Loucy (cell line): ENCODE measurements at regions not wholly inside any gene's neighbourhood (a gene's known extent, or its start where the extent isn't known, plus 50 kb on each side); places are given as distances from the start of the nearest gene placed in this dataset.
A peak's percentile ranks its signal among the peaks of the same experiment; 100 is the strongest.

Experiments
- H2AFZ ChIP-seq: fragments of 200-600 bp; sonication (generic); 2 replicates; pipeline ENCODE4 v1.6.0; 2016; ENCODE audit warnings: antibody characterized with exemption, mild to moderate bottlenecking, low read length, moderate library complexity
- H3F3A ChIP-seq: fragments of 200-600 bp; 2 replicates; pipeline ENCODE4 v1.6.0; 2016; ENCODE audit warnings: antibody characterized with exemption, low read depth, mild to moderate bottlenecking
- H3K27me3 ChIP-seq: fragments of 200-600 bp; sonication (generic); 2 replicates; pipeline ENCODE4 v1.6.1; 2014; ENCODE audit warnings: low read length, mild to moderate bottlenecking; ENCODE audit not compliant: insufficient read depth, poor library complexity, severe bottlenecking
- H3K36me3 ChIP-seq: fragments of 200-600 bp; sonication (generic); 2 replicates; pipeline ENCODE4 v1.6.1; 2016; ENCODE audit warnings: low read length; ENCODE audit not compliant: insufficient read depth
- H3K4me1 ChIP-seq: fragments of 200-600 bp; sonication (generic); 2 replicates; pipeline ENCODE4 v1.5.1; 2014; ENCODE audit warnings: low read length, mild to moderate bottlenecking; ENCODE audit not compliant: insufficient read depth, poor library complexity, severe bottlenecking
- H3K4me2 ChIP-seq: fragments of 200-600 bp; sonication (generic); 2 replicates; pipeline ENCODE4 v1.6.0; 2014; ENCODE audit warnings: antibody characterized with exemption, low read length, low read depth, mild to moderate bottlenecking; ENCODE audit not compliant: poor library complexity, severe bottlenecking
- H3K4me3 ChIP-seq: fragments of 200-600 bp; sonication (generic); 2 replicates; pipeline ENCODE4 v1.5.1; 2014; ENCODE audit warnings: low read length, mild to moderate bottlenecking, mixed read lengths; ENCODE audit not compliant: poor library complexity, severe bottlenecking
- H3K79me2 ChIP-seq: fragments of 200-600 bp; sonication (generic); 2 replicates; pipeline ENCODE4 v1.6.1; 2014; ENCODE audit warnings: low read length; ENCODE audit not compliant: insufficient read depth
- H3K9ac ChIP-seq: fragments of 200-600 bp; sonication (generic); 2 replicates; pipeline ENCODE4 v1.6.0; 2014; ENCODE audit warnings: mild to moderate bottlenecking, low read depth, low read length, moderate library complexity; ENCODE audit not compliant: poor library complexity, severe bottlenecking
- H3K9me2 ChIP-seq: fragments of 200-600 bp; sonication (generic); replicated peaks from 2 replicates; pipeline ENCODE4 v1.6.1; 2016; ENCODE audit warnings: low read depth, low read length, mixed read lengths
- H3K9me3 ChIP-seq: fragments of 200-600 bp; sonication (generic); 2 replicates; pipeline ENCODE4 v1.6.1; 2014; ENCODE audit warnings: mild to moderate bottlenecking, antibody characterized with exemption, low read length, low read depth; ENCODE audit not compliant: insufficient read depth
- H4K20me1 ChIP-seq: fragments of 200-600 bp; sonication (generic); 2 replicates; pipeline ENCODE4 v1.6.0; 2014; ENCODE audit warnings: antibody characterized with exemption, low read length, mild to moderate bottlenecking; ENCODE audit not compliant: insufficient read depth, poor library complexity, severe bottlenecking
- EZH2phosphoT487 ChIP-seq: fragments of 200-600 bp; IDR thresholded peaks from 2 replicates; pipeline ENCODE4 v1.6.1; 2018; ENCODE audit warnings: antibody characterized with exemption, mild to moderate bottlenecking, moderate library complexity, borderline replicate concordance
- TF ChIP-seq, protein P1 (sequence below): fragments of 200-600 bp; sonication (generic); conservative IDR thresholded peaks from 2 replicates; pipeline ENCODE4 v1.5.1; 2014; ENCODE audit warnings: mild to moderate bottlenecking, antibody characterized with exemption, low read length

DNA sequence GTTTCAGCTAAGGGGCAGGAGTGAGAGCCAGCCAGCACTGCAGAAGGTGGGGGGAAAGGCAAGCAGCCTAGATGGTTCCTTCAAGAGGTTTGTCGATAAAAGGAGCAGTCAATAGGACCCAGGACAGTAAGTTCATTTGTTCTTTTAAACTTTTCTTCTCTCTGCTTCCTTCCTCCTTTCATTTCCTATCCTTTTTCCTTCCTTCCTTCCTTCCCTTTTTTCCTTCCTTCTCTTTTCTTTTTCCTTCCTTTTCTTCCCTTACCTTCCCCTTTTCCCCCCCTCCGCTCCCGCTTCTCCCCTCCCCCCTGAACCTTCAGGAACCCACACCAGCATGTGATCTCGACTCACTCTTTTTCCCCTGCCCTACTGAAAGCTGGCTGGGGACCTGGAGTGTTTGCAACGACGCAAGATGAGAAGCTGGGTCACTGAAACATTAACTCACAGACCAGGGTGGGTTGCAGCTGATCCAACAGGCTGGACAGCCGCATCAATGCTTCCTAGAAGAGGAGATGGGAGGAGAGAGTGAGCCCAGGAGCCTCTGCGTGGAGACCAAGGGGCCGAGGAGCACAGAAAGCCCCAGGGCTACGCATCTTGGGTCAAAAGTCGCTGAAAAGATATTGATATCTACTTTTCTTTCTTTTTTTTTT lies 103.4 kb upstream of the SDK1 start:
- Histone ChIP-seq H2AFZ (no peak overlapping the region), H3K9ac (no peak overlapping the region), H3K36me3 (no peaks in the 10 kb centered on the region), H3K4me3 (no peak overlapping the region), H3F3A (no peaks in the 10 kb centered on the region), H3K9me3 (no peaks in the 10 kb centered on the region), H3K27me3 (no peaks in the 10 kb centered on the region), H3K4me1 (no peaks in the 10 kb centered on the region), H3K79me2 (no peaks in the 10 kb centered on the region), H4K20me1 (no peaks in the 10 kb centered on the region), H3K4me2 (no peak overlapping the region), H3K9me2 (no peaks in the 10 kb centered on the region)
- TF ChIP-seq EZH2phosphoT487, result no peak
- TF ChIP-seq, protein P1, sequence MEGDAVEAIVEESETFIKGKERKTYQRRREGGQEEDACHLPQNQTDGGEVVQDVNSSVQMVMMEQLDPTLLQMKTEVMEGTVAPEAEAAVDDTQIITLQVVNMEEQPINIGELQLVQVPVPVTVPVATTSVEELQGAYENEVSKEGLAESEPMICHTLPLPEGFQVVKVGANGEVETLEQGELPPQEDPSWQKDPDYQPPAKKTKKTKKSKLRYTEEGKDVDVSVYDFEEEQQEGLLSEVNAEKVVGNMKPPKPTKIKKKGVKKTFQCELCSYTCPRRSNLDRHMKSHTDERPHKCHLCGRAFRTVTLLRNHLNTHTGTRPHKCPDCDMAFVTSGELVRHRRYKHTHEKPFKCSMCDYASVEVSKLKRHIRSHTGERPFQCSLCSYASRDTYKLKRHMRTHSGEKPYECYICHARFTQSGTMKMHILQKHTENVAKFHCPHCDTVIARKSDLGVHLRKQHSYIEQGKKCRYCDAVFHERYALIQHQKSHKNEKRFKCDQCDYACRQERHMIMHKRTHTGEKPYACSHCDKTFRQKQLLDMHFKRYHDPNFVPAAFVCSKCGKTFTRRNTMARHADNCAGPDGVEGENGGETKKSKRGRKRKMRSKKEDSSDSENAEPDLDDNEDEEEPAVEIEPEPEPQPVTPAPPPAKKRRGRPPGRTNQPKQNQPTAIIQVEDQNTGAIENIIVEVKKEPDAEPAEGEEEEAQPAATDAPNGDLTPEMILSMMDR, result no peak

DNA sequence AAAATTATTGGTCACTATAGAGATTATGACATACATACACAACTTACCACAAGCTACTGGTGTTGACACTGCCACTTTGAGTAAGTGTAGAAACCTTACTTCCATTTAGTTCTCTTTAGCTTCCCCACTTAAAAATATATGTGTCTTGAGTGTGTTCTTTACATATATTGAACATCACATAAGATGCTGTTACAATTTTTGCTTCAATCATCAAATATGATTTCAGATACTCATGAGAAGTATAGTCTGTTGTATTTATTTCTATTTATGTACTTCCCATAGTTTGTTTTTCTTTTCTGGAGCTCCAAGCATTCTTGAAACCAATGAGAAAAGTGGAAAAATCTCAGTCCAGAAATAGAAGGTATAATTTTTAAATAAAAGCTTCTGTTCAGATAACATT lies 102.7 kb upstream of the SDK1 start:
- Histone ChIP-seq H4K20me1 (no peaks in the 10 kb centered on the region), H3K9ac (no peak overlapping the region), H3K4me3 (no peak overlapping the region), H3K9me2 (no peaks in the 10 kb centered on the region), H3F3A (no peaks in the 10 kb centered on the region), H3K4me2 (no peak overlapping the region), H3K9me3 (no peaks in the 10 kb centered on the region), H2AFZ (no peak overlapping the region), H3K79me2 (no peaks in the 10 kb centered on the region), H3K4me1 (no peaks in the 10 kb centered on the region), H3K27me3 (no peaks in the 10 kb centered on the region), H3K36me3 (no peaks in the 10 kb centered on the region)
- TF ChIP-seq, protein P1, result no peak

DNA sequence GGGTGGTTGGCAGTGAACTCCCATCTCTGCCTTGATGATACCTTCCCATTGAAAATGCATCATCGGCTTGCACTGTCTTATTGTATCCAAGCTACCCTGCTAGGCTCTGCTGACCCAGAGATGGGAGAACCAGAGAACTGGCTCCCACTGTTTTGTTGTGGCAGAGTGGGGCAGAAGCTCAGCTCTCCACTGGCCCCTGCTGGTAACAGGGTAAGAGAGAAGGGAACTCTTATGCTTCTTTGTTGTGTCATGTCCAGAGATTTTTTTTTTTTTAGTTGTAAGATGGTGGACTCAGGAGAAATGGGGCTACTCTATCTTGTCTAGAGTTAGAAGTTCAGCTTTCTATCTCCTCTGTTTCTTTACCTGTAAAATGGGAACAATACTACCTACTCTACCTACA lies 100.5 kb upstream of the SDK1 start:
- H2AFZ ChIP-seq, result no peak overlapping the region
- no peak overlapping the region for H3K9ac ChIP-seq
- no peaks in the 10 kb centered on the region for H3F3A ChIP-seq
- no peaks in the 10 kb centered on the region for H4K20me1 ChIP-seq
- no peaks in the 10 kb centered on the region for H3K9me2 ChIP-seq
- H3K9me3 ChIP-seq, result no peaks in the 10 kb centered on the region
- H3K4me2 ChIP-seq, result no peak overlapping the region
- no peaks in the 10 kb centered on the region for H3K79me2 ChIP-seq
- TF ChIP-seq, protein P1, result peak; percentile 63
- TF ChIP-seq EZH2phosphoT487, result no peak
- no peaks in the 10 kb centered on the region for H3K36me3 ChIP-seq
- no peaks in the 10 kb centered on the region for H3K27me3 ChIP-seq
- no peaks in the 10 kb centered on the region for H3K4me1 ChIP-seq
- no peak overlapping the region for H3K4me3 ChIP-seq
